CD4-positive, alpha-beta T cell treated with Interleukin-10 for 1 hour (primary cell): ENCODE measurements at regions not wholly inside any gene's neighbourhood (a gene's known extent, or its start where the extent isn't known, plus 50 kb on each side); places are given as distances from the start of the nearest gene placed in this dataset.
"Not testable (repeated sequence)": the region's sequence is repeated elsewhere in the genome, so short reads cannot be mapped to it uniquely, and the experiment has no call there.

Experiments
- DNase-seq: peaks from one replicate; pipeline ENCODE4 v3.0.0-alpha.2; 2020

DNA sequence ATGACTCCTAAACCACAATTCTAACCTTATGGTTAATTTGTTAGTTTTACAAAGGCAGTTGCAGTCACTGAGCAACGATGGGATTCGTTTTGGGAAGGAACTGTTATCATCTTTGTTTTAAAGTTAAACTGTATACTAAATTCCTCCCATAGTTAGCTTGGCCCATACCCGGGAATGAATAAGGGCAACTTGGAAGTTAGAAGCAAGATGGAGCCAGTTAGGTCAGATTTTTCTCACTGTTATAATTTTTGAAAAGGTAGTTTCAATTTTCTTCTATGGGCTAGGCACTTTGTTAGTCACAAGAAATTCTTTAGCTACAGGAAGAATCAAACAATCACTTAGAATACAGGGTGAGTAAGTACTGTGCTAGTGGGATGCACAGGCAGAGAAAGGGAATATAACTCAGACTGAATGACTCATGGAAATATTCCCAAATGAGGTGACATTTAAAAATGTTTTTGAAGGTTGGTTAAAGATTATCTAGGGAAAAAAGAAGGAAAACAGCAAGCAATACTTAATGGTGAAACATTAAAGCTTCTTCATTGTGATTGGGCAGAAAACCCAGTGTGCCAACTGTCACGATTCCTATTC lies 153.6 kb downstream of the MAGEB17 start:
- DNase-seq, result no peak

DNA sequence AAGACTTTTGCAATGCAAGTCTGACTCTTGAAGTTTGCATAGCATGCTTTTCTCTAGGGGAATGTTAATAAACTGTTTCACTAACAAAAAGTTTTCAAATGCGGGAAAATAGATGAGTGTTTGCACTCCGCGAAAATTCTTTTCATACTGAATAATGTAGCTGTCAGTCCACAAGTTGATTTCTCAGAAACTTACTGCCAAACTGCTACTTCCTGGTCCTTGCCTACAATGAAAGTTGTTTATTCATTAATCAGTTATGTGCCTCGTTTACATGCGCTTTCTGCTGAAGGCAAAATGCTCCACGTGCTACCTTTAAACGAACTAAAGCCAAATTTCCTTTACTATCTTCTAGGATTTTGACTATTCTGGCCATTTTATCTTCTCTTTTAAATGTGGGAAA lies 166.2 kb downstream of the MAGEB17 start:
- no peak for DNase-seq

DNA sequence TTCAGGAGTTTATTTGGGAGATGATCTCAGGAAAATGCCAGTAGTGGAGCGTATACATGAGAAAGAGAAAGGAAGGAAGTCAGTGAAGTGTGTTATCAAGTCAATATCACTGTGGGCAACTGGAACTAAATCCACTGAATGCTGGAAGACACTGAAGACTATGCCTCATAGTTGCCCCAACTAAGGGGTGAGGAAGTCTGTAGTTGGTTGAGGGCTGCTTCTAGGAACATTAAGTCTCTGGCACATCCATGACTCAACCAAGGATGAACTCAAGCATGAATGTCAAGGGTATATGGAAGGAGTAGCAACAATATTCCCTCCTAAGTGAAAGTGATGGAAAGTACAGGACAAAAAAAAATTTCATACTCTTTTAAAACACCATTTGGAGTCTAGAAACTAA lies 167.9 kb downstream of the MAGEB17 start:
- DNase-seq, result no peak

DNA sequence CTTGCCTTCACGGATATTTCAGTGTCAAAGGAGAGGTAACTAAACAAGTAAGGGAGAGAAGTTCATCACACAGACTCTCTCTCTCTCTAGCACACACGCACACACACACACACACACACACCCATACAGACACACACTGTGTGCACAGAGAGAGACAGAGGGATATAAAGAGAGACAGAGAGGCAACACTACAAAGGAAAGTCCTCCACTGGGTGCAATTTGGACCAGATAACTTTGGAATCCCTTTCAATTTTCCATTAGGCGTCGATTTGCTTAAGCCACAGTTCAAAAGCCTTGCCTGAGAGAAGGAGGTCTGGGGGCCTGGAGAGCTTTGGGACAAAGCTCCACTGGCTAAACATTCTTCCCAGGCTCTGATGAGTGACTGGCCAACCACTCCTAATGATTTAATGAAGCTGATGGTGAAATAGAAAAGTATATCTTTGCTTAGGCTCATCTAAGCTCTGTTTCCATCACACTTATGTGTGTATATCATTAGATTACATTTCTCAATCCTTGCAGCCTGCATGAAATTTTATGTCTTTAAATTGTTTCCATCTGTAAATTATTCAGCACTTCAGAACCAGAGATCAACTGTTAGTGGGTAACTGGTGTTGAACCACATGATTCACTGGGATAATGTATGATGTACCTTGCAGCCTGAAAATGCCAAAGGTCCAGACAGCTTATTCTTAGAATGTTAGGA lies 180.8 kb downstream of the MAGEB17 start:
- DNase-seq, result no peak

DNA sequence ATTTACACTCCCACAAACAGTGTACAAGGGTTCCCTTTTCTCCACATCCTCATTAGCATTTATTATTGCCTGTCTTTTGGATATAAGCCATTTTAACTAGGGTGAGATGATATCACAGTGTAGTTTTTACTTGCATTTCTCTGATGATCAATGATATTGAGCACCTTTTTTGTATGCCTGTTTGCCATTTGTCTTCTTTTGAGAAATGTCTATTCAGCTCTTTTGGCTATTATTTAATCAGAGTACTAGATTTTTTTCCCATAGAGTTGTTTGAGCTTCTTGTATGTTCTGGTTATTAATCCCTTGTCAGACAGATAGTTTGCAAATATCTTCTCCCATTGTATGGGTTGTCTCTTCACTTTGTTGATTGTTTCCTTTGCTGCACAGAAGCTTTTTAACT lies 190.6 kb downstream of the MAGEB17 start:
- no peak for DNase-seq

DNA sequence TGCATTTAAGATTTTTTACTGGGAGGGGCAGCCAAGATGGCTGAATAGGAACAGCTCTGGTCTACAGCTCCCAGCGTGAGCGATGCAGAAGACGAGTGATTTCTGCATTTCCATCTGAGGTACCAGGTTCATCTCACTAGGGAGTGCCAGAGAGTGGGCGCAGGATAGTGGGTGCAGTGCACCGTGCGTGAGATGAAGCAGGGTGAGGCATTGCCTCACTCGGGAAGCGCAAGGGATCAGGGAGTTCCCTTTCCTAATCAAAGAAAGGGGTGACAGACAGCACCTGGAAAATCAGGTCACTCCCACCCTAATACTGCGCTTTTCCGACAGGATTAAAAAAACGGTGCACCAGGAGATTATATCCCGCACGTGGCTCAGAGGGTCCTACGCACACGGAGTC lies 192.8 kb downstream of the MAGEB17 start:
- not testable (repeated sequence) for DNase-seq

DNA sequence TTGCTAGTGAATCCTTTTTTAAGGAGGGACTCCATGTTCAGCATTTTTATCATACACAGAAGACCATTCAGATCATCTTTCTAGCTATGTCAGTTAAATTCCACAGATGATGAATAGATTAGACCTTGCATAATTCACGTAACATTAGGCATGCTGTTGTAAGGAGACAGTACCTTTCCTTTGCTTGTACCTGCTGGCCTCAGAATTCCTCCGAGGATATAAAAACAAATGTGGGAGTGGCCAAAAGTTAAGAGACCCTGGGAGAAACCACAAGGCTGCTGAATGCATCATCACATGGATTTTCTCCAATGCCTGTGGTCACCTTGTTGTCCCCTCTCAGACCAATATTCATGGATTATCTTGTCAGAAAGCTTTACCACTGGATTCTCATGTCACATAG lies 201.4 kb downstream of the MAGEB17 start:
- no peak for DNase-seq

DNA sequence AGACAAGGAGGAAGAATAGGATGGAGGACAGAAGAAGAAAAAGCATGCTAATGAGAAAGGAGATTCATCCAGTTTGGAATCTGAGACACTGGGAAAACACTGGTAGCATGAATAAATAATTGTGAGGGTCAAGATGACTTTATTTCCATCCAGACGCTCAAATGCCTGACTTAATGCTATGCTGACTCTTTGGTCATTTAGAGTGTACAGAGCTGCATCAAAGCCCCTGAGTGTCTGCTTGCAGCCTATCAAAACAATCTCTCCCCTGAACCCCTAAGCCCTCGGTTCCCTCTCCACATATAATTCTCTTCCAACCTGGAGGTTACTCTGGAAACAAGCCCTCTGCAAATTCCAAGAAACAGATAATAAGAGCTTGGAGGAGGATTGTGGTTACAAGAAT lies 208.8 kb downstream of the MAGEB17 start:
- no peak for DNase-seq

DNA sequence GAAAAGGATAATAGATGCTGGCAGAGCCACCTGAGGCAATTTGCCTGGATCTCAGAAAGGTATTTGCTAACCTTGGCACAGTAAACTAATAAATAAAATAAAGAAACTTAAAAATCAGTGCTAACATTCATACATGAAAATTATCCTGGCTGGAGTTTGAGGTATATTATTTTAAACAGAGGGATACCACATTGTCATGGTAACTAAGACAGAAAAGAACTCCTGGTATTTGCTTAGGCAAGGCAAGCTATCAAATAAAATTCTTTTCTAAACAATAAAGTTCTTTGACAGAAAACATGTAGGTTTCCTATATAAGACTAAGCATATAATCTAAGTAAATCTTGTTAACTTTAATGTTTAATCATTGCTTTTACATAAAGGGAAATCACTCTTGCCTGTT lies 218.8 kb downstream of the MAGEB17 start:
- DNase-seq, result no peak

DNA sequence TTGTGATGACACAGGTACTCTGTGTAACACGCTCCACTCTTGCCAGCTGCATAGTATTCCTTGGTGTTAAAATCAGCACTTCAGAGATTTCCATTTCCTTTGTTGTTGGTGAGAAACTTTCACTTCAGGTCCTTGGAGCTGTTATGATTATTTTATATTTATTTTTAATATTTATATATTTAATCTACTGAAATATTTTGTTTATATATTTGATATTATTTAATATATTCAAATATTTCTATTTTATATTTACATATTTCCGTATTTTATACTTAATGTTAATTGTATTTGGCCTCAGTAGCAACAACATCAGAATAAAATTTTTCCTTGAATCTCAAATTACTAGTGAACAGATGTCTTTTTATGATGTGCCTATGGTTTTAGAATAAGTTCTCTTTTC lies 225.3 kb downstream of the MAGEB17 start:
- DNase-seq, result no peak

DNA sequence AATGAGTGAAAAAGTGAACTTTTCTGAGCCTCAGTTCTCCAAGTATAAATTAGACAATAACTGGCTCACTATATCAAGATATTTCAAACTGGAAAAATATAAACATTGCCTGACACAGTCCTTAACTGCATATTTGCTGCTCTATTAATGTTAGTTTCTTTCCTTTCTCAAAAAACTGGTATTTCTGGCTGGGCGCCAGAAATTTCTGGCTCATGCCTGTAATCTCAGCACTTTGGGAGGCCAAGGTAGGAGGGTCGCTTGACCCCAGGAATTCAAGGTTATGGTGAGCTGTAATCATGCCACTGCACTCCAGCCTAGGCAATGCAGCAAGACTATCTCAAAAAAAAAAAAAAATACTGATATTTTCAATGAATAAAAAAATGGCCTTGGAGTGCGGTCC lies 227.0 kb downstream of the MAGEB17 start:
- no peak for DNase-seq

DNA sequence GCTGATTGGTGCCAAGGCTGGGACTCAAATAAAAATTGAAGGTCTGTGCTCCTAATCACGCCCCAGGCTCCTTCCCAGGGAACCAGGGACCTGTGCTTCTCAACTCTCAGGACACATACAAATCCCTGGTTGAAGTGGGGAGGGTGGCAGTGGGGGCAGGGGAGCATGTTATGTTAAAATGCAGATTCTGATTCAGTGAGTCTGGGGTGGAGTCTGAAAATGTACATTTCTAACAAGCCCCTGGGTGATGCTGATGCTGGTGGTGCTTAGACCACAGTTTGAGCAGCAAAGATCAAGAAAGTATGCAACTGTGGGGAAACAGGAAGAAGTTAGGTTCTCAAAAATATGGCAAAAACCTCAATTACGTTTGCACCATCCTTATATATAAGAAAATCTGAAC lies 236.5 kb downstream of the MAGEB17 start:
- DNase-seq, result no peak

DNA sequence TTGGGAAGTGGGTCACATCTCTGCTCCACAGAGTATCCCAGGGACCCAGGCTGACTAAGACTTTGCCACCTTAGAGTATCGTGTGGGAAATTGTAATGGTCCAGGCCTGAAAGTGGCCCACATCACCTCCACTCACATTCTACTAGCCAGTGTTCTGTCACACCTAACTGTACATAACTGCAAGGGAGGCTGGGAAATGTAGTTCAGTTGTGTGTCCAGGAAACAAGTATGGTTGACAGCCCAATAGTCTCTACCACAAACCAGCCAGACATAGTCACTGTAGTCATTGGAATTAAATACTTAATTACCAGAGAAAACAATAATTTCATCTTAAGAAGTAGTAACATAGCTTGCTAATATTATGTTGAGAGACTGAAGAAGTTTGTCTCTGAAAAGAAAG lies 233.4 kb upstream of the S100G start:
- no peak for DNase-seq

DNA sequence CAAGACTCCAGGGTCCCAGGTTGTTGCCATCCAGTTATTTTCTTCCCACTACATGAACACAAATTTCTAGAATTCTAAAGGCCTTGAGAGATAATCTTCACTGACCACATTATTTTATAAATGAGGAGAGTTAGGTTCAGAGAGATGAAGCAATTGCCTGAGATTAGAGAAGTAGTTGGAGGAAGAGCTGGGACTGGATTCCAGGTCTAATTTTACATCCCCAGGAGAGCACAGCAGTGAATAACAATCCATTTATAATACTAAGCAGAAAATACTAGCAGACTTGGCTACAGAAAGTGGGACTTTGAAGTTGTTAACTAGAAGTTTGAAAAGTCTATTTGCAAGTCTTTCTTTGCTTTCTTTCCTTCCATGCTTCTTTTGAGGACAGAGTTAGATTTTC lies 231.3 kb upstream of the S100G start:
- no peak for DNase-seq

DNA sequence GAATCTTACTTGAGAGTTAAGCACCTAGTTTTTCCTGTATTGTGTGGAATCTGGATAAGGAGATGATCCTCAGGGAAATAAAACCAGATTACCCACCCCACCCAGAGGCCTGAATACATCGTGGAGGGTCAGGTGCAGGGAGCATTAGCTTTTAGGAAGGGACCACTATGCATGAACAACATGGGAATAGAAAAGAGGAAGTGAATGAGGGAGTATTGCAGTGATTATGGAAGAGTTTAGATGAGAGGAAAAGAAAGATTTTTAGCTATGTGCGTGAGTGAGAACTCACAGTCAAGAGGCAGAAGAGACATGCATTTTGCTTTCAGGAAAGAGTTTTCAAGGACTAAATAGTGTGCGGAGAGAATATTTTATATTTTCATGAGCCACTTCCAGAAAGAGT lies 222.3 kb upstream of the S100G start:
- no peak for DNase-seq

DNA sequence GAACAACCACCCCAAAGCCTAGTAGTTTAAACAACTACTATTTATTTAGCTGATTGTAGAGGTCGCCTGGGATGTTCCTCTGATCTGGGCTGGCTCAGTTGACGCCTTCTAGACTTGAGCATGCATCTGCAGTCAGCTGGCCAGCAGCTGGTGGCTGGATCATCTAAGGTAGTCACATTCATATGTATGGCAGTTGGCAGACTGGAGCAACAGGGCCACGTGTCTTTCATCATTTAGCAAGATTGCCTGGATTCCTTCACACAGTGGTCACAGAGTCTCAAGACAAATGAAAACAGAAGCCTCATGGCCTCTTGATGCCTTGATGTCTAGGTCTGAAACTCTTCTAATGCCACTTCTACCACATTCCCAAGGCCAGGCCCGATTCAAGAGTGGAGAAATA lies 220.6 kb upstream of the S100G start:
- no peak for DNase-seq

DNA sequence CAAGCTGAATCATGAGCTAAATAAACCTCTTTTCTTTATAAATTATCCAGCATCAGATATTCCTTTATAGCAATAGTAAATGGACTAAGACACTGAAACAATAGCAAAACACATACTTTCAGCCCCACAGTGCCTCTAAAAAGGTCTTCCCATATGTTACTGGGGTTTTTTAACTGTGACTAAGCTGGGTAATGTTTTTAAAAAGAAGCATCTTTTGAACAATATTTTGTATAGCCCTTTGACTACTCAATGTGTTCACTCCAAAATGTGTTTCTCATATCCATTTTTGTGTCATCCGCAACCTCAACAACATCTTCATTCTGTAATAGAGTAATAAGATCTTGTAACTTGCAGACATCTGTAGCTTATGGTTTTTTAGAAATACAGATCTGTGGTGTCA lies 218.7 kb upstream of the S100G start:
- no peak for DNase-seq

DNA sequence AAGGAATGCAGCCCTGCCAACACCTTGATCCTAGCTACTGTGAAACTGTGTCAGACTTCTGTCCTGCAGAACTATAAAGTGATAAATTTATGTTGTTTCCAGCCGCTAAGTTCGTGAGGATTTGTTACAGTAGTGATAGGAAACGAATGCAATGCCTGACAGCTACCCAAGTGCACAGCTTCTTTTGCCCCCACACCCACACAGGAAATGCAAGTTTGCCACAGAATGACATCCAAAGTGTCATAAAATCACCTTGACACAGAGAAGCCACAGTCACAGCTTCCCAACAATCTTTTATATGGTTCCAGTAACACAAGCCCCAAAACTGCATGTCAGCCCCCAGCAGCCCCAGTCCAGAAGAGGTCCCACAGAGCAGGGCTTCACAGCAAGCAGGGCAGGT lies 216.9 kb upstream of the S100G start:
- no peak for DNase-seq

DNA sequence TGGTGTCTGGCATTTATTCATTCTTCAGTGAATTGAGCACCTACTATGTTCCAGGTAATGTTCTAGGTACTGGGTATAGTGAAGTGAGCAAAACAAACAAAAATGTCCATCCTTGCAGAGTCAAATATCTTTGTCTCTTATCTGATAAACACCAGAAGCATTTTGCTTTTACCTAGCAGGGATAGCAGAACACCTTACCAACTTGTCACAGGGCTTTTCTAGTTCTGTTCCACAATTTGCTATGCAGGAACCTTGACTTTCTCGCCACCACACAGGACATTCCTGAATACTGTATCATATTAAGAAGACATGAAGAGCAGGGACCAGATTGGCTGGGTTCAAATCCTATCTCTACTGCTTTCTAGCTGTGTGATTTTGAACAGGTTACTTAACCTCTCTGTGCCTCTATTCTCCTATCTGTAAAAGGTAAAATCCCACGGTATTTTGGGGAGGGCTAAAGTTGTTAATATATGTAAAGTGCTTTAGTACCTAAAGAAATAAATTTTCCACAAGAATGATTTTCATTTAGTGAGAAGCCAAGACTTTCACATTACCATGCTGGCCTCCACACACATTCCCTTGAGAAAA lies 214.5 kb upstream of the S100G start:
- no peak for DNase-seq

DNA sequence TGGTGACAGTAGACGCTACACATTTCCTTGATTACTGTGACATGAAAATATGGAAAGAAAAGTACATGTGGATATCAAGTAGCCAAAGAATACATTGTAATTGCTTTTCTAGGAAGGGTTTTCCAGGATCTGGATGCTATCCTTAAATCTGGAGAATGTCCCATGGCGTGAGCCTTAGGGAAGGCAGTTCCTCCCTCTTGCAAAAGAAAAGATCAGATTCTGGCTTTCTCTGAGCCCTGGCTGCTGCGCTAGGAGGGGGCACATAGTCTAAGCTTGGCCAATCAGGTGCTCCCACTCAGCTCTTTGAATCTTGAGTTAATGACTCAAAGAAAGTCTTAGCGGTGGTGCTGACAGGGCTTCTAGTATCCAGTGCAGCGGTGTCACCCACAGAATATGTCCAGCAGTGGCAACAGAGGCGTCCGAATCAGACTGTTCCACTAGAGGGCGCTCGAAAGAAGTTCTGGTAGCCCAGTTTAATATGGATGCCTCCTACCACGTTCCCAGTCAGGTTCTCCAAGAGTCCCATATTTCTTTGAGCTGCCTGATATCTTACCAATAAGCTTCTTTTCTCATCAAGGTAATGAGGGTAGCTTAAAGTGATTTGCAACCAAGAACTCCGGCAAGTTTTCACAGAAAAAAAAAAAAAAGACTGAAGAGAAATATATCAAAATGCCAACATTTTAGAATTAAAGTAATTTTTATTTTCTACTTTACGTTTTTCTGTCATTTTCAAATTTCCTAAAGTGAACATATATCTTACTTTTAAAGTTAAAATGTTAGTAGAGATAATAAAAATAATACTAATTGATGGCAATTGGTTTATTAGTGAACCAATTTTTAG lies 213.4 kb upstream of the S100G start:
- DNase-seq, result peak; percentile 57

DNA sequence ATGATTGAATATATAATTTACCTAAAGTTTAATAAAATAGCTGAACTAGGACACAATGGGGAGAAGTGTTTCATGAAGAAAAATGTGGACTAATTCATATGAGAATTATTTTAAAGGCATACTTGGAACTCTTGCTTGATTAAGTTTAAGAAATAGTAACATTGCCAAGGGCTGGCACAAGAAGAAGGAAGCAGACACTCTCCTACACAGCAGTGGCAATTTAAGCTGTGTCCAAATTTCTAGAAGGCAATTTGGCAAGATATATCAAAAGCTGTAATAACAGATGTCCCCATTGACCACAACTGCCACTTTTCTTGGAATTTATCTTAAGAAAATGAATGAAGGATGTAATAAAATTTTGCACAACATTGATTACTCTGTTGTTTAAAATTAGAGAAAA lies 209.5 kb upstream of the S100G start:
- no peak for DNase-seq

DNA sequence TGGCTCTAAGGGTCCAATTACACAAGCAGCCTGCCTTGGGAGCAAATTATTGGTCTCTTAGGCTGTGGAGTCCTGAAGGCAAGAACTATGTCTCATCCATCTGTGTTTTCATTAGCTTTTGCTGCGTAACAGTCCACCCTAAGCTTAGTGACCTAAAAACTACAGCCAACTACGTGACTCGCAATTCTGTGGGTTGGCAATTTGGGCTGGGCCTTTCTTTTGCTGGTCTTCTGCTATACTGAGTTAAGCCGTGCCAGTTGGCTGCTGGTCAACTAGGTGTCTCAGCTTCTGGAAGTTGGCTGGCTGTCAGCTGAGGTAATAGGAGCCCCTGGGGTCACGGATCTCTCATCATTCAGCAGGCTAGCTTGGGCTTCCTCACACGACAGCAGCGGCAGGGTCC lies 205.6 kb upstream of the S100G start:
- DNase-seq, result no peak

DNA sequence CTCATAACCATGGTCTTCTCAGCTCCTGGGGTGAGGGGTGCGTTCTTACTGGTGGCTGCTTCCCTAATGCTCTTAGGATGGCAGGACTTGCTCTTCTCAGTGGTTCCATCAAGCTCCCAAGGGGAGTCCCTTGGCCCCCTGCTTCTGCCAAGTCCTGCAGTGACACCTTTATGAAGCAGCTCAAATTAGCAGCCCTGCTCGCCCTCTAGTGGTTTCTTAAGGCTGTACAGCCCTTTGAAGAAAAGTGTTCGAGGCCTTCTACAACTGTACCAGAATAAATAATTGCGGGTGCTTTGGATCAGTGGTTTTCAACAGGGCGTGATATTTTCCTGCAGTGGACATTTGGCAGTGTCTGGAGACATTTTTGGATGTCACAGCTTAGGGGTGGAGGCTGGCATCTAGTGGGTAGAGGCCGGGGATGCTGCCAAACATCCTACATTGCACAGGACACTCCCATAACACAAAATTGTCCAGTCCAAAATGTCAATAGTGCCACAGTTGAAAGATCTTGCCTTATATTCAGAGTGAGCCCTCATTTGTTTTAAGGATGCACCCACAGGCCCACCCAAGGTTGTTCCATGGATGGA lies 204.7 kb upstream of the S100G start:
- peak; percentile 46 for DNase-seq

DNA sequence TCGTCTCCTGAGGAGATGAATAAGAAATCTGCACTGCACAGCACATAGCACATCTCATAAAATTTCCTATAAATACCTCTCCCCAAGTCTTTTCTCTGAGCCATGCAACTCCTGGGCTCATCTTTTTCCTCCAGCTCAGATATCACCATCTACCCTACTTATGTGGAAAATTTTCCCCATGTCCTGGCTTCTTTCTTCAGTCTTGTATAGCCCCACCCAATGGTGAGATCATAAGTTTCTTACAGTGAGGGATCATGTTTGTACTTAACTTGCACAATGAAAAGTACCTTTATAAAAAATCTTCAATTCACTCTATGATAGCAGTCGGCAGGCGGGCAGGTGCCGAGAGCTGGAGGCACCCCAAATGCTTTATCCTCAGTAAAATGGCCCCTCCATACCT lies 198.6 kb upstream of the S100G start:
- no peak for DNase-seq
